Astrocyte of the spinal cord (primary cell): ENCODE measurements at regions not wholly inside any gene's neighbourhood (a gene's known extent, or its start where the extent isn't known, plus 50 kb on each side); places are given as distances from the start of the nearest gene placed in this dataset.

Experiments used
- DNase-seq: peaks from one replicate; pipeline ENCODE4 v3.0.0; 2011; ENCODE audit warnings: low read depth, low spot score
- H3K4me3 ChIP-seq: 2 replicates; pipeline ENCODE4 v1.5.1; 2011; ENCODE audit warnings: low read depth, mild to moderate bottlenecking, low read length, moderate library complexity
- in situ Hi-C: cut with HindIII; loops from 2 replicates; pipeline ENCODE4 v1.10.0; 2017; ENCODE audit warnings: low sequenced_read_pairs
- TF ChIP-seq, protein P1 (sequence below): IDR thresholded peaks from 2 replicates; pipeline ENCODE4 v1.5.1; 2012; ENCODE audit warnings: low read depth, mild to moderate bottlenecking, low read length, inconsistent platforms

DNA sequence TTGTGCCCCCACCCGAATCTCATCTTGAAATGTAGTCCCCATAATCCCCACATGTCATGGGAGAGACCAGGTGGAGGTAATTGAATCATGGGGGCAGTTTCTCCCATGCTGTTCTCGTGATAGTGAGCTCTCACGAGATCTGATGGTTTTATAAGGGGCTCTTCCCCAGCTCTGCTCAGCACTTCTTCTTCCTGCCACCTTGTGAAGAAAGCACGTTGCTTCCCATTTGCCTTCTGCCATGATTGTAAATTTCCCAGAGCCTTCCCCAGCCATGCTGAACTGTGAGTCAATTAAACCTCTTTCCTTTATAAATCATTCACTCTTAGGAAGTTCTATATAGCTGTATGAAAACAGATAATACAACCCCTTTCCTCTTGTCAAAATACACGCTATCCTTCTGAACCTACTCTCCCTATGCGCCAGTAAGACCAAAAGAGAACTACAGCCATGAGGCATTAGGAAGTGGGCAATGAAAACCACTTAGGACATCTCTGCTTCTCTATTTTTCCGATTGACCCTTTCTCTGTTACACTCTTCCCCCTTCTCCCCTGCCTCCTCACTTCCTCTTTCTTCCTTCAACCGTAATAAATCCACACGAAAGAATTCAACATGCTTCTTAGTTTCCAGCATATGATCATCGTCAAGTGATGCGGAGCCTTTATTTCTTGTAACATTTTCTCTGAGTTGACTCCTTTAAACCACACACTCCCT lies 101.2 kb upstream of the WDR11 start:
- H3K4me3 ChIP-seq: no peak overlapping the region
- in situ Hi-C loops: no loop called here
- TF ChIP-seq, protein P1, sequence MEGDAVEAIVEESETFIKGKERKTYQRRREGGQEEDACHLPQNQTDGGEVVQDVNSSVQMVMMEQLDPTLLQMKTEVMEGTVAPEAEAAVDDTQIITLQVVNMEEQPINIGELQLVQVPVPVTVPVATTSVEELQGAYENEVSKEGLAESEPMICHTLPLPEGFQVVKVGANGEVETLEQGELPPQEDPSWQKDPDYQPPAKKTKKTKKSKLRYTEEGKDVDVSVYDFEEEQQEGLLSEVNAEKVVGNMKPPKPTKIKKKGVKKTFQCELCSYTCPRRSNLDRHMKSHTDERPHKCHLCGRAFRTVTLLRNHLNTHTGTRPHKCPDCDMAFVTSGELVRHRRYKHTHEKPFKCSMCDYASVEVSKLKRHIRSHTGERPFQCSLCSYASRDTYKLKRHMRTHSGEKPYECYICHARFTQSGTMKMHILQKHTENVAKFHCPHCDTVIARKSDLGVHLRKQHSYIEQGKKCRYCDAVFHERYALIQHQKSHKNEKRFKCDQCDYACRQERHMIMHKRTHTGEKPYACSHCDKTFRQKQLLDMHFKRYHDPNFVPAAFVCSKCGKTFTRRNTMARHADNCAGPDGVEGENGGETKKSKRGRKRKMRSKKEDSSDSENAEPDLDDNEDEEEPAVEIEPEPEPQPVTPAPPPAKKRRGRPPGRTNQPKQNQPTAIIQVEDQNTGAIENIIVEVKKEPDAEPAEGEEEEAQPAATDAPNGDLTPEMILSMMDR: no peak
- no peak for DNase-seq

DNA sequence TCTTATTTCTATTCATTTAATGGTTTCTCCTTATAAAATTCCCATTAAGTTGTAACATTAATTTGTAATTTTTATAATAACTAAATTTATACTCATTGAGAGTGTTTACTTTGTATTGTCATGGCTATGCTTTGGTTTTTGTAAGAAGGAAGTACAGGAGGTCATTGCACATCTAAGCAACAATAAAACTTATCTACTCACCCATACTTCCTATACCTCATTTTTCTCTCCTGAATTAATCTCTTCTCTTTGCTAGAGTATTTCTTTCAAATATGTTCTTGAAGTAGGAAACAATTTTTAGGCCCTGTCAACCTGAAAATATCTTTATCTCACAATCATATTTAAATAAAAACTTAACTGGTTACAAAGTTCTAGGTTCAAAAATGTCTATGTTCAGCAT lies 95.4 kb upstream of the WDR11 start:
- in situ Hi-C loops: no loop called here
- DNase-seq: no peak

DNA sequence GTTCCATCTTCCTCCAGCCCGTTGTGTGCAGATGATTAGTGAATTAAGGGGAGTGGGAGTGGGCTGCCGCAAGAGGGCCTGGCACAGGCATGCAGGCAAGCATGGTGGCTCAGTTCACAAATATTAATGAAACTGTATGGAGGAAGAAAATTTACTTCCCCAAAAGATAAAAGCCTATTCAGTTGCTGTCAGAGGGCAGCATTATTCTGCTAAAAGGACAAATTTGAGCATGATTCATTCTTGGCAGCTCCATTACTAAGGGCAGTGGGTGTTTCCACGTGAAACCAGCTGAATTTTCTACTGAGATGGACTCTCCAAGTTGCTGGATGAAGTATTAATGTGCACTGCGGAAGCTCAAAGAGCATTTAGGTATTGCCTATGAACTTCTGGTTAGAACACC lies 90.9 kb upstream of the WDR11 start:
- TF ChIP-seq, protein P1: no peak
- no peak overlapping the region for H3K4me3 ChIP-seq
- DNase-seq: no peak
- in situ Hi-C loops: no loop called here

More for the DNA sequence above, 95.4 kb upstream of the WDR11 start:
- no peak overlapping the region for H3K4me3 ChIP-seq
- TF ChIP-seq, protein P1: no peak

DNA sequence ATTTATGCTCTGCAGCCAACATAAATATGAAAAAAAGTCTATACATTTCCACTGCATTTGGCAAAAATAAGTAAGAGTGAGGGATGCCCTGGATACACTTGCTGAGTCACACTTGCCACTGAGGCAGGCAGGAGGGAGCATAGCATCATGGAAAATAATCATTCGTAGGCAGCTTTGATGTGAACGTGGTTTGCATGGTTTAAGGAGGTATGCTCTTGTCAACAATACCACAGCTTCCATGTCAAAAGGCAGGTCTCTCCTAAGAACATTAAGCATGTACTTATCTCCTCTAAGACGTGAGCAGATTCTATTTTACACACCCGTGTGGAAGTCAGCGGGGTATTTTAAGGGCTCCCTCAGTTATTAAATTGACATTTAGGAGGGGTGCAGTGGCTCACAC lies 89.2 kb upstream of the WDR11 start:
- no peak for DNase-seq
- H3K4me3 ChIP-seq: no peak overlapping the region
- TF ChIP-seq, protein P1: no peak
- in situ Hi-C loops: no loop called here

DNA sequence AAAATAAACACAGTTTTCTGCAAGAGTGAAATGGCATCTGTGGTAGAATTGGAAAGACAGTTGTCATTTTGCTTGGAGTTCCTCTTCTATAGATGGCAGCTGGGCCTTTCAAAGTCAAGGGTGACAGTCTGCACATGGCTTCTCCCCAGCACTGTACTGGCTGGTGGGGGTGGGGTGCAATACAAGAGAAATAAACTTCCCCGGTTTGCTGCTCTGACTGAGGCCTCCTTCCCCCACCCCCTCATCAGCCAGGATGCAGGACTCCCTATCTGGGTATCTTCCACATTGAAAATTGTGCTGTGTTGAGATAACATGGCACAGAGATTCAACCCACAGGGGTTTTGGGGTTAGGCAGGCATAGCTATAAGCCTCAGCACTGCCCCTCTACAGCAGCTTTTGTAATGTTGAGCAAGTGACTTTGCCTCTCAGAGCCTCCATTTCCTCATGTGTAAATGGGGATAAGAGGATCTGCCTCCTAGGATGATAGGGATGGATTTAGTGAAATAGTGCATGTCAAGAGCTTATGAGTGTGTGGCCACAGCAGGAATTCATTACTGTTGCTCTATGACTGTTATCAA lies 85.8 kb upstream of the WDR11 start:
- TF ChIP-seq, protein P1: no peak
- in situ Hi-C loops: no loop called here

DNA sequence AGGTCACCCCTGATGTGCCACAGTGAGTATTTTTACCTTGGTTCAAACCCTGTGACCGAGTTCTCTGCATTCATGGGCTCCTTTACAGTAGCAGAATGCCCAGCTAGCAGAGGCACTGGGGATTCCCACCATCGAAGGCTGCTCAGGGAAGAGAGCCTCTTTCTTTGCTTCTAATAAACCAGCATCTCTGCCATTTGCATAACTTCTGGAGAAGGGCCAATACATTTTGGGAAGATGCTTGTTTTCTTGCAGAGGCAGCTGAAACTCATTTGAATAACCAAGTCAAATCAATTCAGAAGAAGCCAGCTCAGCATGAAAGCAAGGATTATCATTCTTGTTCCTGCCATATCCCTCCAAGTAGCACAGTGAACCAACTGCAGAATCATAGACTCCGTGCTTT lies 82.9 kb upstream of the WDR11 start:
- in situ Hi-C loops: no loop called here
- no peak for DNase-seq
- TF ChIP-seq, protein P1: no peak
- H3K4me3 ChIP-seq: no peak overlapping the region

More for the DNA sequence above, 85.8 kb upstream of the WDR11 start:
- no peak for DNase-seq
- no peak overlapping the region for H3K4me3 ChIP-seq
